ENCODE measurements at regions not wholly inside any gene's neighbourhood (a gene's known extent, or its start where the extent isn't known, plus 50 kb on each side); places are given as distances from the start of the nearest gene placed in this dataset.

DNA sequence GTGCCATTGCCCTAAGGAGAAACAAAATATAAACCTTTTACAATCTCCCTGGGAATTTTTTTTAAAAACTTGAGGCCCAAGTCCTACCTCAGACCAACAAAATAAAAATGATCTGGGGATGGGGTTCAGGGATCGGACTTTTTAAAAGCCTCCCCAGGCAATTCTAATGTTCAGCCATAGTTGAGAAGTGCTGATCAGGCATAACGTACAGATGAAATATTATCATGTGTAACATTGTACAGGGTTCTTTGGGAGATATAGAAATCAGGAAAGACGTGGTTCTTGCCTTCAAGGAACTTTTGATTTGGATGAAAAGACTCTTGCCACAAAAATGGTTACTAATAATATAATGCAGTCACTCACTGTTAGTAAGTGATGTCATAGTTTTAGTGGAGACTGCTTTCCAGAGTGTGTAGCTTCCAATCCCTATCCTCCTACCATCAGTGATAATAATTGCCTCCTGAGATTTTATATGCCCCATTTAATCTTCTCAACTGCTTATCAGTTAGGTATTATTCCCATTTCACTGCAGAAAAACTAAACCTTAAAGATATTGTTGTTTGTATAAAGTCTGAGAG lies 135.6 kb downstream of the BRMS1L start:
- Histone ChIP-seq H3K4me3 (ENCODE audit: low read length in 3 of 3) (no peak overlapping the region), H3K4me1 (ENCODE audit: control insufficient read depth in 2 of 3, insufficient read depth in 2 of 3, low read depth in 1 of 3, low read length in 3 of 3) (no peaks in the 10 kb centered on the region), H3K27ac (ENCODE audit: low read depth in 2 of 2, low read length in 2 of 2) (no peak overlapping the region), H3K36me3 (ENCODE audit: control insufficient read depth in 2 of 3, insufficient read depth in 3 of 3, low read length in 3 of 3) (no peaks in the 10 kb centered on the region), H3K9me3 (ENCODE audit: control insufficient read depth in 2 of 3, insufficient read depth in 1 of 3, low read length in 3 of 3) (no peaks in the 10 kb centered on the region), H3K27me3 (ENCODE audit: control insufficient read depth, insufficient read depth, low read length) (no peaks in the 10 kb centered on the region), H3K9ac (ENCODE audit: low read length in 3 of 3) (no peak overlapping the region)
- TF ChIP-seq, protein P1, sequence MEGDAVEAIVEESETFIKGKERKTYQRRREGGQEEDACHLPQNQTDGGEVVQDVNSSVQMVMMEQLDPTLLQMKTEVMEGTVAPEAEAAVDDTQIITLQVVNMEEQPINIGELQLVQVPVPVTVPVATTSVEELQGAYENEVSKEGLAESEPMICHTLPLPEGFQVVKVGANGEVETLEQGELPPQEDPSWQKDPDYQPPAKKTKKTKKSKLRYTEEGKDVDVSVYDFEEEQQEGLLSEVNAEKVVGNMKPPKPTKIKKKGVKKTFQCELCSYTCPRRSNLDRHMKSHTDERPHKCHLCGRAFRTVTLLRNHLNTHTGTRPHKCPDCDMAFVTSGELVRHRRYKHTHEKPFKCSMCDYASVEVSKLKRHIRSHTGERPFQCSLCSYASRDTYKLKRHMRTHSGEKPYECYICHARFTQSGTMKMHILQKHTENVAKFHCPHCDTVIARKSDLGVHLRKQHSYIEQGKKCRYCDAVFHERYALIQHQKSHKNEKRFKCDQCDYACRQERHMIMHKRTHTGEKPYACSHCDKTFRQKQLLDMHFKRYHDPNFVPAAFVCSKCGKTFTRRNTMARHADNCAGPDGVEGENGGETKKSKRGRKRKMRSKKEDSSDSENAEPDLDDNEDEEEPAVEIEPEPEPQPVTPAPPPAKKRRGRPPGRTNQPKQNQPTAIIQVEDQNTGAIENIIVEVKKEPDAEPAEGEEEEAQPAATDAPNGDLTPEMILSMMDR (IDR thresholded peaks at IDR 0.05; ENCODE audit: borderline replicate concordance, extremely low read depth, insufficient read depth): no peak
- FAIRE-seq: no peak
- DNase-seq: no peak
- intact Hi-C loops (cut with DNase I): no loop called here

DNA sequence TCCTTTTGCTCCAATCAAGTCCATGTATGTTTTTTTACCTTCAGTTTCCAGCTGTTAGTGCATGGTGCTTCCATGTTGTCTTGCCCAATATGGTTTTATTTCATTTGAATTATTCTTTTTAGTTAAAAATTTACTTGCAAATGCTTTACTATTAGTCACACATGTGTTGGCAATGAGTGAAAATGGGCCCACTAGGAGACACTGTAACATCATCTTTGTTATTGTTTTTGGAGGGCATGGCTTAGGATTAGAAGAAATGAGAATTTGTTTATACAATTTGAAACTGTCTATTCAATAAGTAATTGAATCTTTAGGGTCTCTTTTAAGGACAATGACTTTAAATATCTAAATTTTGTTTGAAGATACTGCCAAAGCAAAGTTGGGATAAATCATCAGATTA lies 133.7 kb downstream of the BRMS1L start:
- TF ChIP-seq, protein P1 (IDR thresholded peaks at IDR 0.05; ENCODE audit: borderline replicate concordance, extremely low read depth, insufficient read depth): no peak
- Histone ChIP-seq H3K9me3 (ENCODE audit: control insufficient read depth in 2 of 3, insufficient read depth in 1 of 3, low read length in 3 of 3) (no peaks in the 10 kb centered on the region), H3K27me3 (ENCODE audit: control insufficient read depth, insufficient read depth, low read length) (no peaks in the 10 kb centered on the region), H3K9ac (ENCODE audit: low read length in 3 of 3) (no peak overlapping the region), H3K4me3 (ENCODE audit: low read length in 3 of 3) (no peak overlapping the region), H3K27ac (ENCODE audit: low read depth in 2 of 2, low read length in 2 of 2) (no peak overlapping the region), H3K4me1 (ENCODE audit: control insufficient read depth in 2 of 3, insufficient read depth in 2 of 3, low read depth in 1 of 3, low read length in 3 of 3) (no peaks in the 10 kb centered on the region), H3K36me3 (ENCODE audit: control insufficient read depth in 2 of 3, insufficient read depth in 3 of 3, low read length in 3 of 3) (no peaks in the 10 kb centered on the region)
- DNase-seq: no peak
- intact Hi-C loops (cut with DNase I): no loop called here
- no peak for FAIRE-seq

DNA sequence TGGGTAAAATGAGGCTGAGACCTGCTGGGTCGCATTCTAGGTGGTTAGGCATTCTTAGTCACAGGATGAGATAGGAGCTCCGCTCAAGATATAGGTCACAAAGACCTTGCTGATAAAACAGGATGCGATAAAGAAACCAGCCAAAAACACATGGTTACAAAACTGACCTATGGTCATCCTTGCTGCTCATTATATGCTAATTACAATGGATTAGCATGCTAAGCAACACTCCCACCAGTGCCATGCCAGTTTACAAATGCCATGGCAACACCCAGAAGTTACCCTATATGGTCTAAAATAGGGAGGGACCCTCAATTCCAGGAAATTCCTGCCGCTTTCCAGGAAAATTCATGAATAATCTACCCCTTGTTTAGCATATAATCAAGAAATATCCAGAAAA lies 132.4 kb downstream of the BRMS1L start:
- DNase-seq (no peak), FAIRE-seq (no peak)
- H3K27me3 ChIP-seq (ENCODE audit: control insufficient read depth, insufficient read depth, low read length): no peaks in the 10 kb centered on the region
- H3K4me1 ChIP-seq (ENCODE audit: control insufficient read depth in 2 of 3, insufficient read depth in 2 of 3, low read depth in 1 of 3, low read length in 3 of 3): no peaks in the 10 kb centered on the region
- no peaks in the 10 kb centered on the region for H3K9me3 ChIP-seq (ENCODE audit: control insufficient read depth in 2 of 3, insufficient read depth in 1 of 3, low read length in 3 of 3)
- intact Hi-C loops (cut with DNase I): no loop called here
- no peak overlapping the region for H3K9ac ChIP-seq (ENCODE audit: low read length in 3 of 3)
- no peak overlapping the region for H3K4me3 ChIP-seq (ENCODE audit: low read length in 3 of 3)
- no peaks in the 10 kb centered on the region for H3K36me3 ChIP-seq (ENCODE audit: control insufficient read depth in 2 of 3, insufficient read depth in 3 of 3, low read length in 3 of 3)
- no peak overlapping the region for H3K27ac ChIP-seq (ENCODE audit: low read depth in 2 of 2, low read length in 2 of 2)
- TF ChIP-seq, protein P1 (IDR thresholded peaks at IDR 0.05; ENCODE audit: borderline replicate concordance, extremely low read depth, insufficient read depth): no peak

Data from kidney (tissue), 13 donors.